ENCODE measurements at regions not wholly inside any gene's neighbourhood (a gene's known extent, or its start where the extent isn't known, plus 50 kb on each side); places are given as distances from the start of the nearest gene placed in this dataset.

DNA sequence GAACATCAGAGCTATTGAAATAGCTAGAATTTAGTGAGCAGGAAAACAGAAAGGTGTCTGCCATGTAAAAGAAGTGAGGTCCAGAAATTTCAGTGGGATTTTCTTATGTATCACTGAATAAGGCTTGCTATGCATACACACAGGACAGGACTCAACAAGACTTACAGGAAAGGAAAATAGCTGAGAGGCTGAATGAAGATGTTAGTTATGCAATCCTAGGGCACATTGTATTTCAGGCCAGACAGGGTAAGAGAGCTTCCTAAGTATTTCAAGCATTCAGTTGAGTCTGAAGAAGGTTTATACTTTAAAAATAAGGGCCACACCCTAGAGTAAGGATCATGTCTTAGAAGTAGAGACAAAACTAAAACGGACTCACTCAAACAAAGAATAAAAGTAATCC, 419.9 kb upstream of the PRR20A start:
- TF ChIP-seq RXRA (IDR thresholded peaks at IDR 0.05; ENCODE audit: insufficient read depth, low read depth, low read length), result no peak
- TF ChIP-seq YY1 (IDR thresholded peaks at IDR 0.05; ENCODE audit: low read depth, low read length), result no peak
- TF ChIP-seq POLR2AphosphoS5 (IDR thresholded peaks at IDR 0.05; ENCODE audit: low read depth, low read length), result no peak

All from H1 (cell line).